ENCODE measurements at regions not wholly inside any gene's neighbourhood (a gene's known extent, or its start where the extent isn't known, plus 50 kb on each side); places are given as distances from the start of the nearest gene placed in this dataset.

DNA sequence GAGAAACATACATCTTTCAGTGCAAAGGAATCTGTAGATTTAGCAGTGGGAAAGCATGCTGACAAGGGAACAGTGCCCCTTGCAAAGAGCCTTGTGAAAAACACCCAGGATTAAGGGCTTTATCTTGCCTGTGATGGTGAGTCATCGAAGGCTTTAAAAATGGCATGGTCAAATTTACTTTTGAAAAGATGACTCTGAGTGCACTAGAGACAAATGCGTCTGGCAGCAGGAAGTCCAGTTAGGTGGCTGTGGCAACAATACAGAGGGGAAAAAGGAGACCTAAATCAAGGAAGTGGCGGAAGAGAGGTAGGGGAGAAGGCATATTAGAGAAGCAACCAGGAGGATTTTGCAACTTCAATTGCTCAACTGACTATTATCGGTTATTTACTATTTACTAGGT is 472.6 kb upstream of the CPEB2 start:
- DNase-seq (ENCODE audit: low read depth): no peak
- no peak overlapping the region for H3K4me3 ChIP-seq (ENCODE audit: low read depth, low read length)
- TF ChIP-seq CTCF (IDR thresholded peaks at IDR 0.05; ENCODE audit: insufficient read depth, low read depth, low read length, missing control alignments): no peak

GRCh38 chr4:14532436-14532835 is 469.8 kb upstream of the CPEB2 start:
- DNase-seq (ENCODE audit: low read depth): no peak
- no peak for TF ChIP-seq CTCF (IDR thresholded peaks at IDR 0.05; ENCODE audit: insufficient read depth, low read depth, low read length, missing control alignments)
- no peak overlapping the region for H3K4me3 ChIP-seq (ENCODE audit: low read depth, low read length)

DNA sequence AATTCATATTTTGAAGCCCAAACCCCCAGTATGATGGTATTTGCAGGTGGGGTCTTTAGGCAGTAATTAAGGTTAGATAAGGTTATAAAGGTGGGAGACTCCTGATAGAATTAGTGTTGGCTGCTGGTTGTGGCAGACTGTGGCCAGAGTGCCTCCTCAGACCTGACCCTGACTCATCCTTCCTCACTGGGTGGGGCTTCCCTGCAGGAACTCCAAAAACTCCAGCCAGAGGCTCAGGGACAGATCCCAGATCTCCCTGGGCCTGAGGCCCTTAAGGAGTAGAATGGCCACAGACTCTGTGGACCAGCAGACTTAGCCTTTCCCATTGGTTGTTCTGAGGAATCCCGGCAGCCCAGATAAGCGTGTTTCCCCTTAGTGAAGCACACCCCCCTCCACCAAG is 463.0 kb upstream of the CPEB2 start:
- no peak for DNase-seq (ENCODE audit: low read depth)
- TF ChIP-seq CTCF (IDR thresholded peaks at IDR 0.05; ENCODE audit: insufficient read depth, low read depth, low read length, missing control alignments): no peak

GRCh38 chr4:14545163-14545562 is 457.1 kb upstream of the CPEB2 start:
- H3K4me3 ChIP-seq (ENCODE audit: low read depth, low read length): no peak overlapping the region
- no peak for DNase-seq (ENCODE audit: low read depth)
- no peak for TF ChIP-seq CTCF (IDR thresholded peaks at IDR 0.05; ENCODE audit: insufficient read depth, low read depth, low read length, missing control alignments)

More for the DNA sequence above, 463.0 kb upstream of the CPEB2 start:
- H3K4me3 ChIP-seq (ENCODE audit: low read depth, low read length): no peak overlapping the region

- DNase-seq (ENCODE audit: low read depth): no peak
- H3K4me3 ChIP-seq (ENCODE audit: low read depth, low read length): no peak overlapping the region
- TF ChIP-seq CTCF (IDR thresholded peaks at IDR 0.05; ENCODE audit: insufficient read depth, low read depth, low read length, missing control alignments): no peak
Observed at GRCh38 chr4:14545807-14546206, 456.5 kb upstream of the CPEB2 start.

DNA sequence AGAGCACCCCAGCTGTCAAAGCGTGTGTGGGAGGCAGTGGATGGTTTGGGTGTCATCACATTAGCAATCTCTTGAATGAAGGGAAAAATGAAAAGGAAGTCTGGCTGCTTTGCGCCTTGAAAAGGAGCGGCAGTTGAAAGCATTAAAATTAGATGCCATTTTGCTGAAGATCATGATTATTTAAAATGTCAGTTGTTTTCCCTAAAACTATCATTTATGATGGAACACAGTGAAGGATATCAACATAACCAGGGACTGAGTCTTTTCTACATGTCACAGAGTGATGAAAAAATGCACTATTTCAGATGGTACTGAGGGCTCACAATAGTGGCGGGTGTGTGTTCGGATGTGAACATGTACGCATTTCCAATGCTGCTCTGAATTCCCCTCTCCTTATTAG is 450.2 kb upstream of the CPEB2 start:
- H3K4me3 ChIP-seq (ENCODE audit: low read depth, low read length): no peak overlapping the region
- TF ChIP-seq CTCF (IDR thresholded peaks at IDR 0.05; ENCODE audit: insufficient read depth, low read depth, low read length, missing control alignments): no peak
- no peak for DNase-seq (ENCODE audit: low read depth)

GRCh38 chr4:14559646-14560045 is 442.6 kb upstream of the CPEB2 start:
- TF ChIP-seq CTCF (IDR thresholded peaks at IDR 0.05; ENCODE audit: insufficient read depth, low read depth, low read length, missing control alignments): no peak
- DNase-seq (ENCODE audit: low read depth): no peak
- no peak overlapping the region for H3K4me3 ChIP-seq (ENCODE audit: low read depth, low read length)

All from GM12865 (cell line).